Stimulated activated CD4-positive, alpha-beta T cell treated with anti-CD3 and anti-CD28 coated beads, Interleukin-4, amount 100 ng/mL, for 4 hours (primary cell): ENCODE measurements at regions not wholly inside any gene's neighbourhood (a gene's known extent, or its start where the extent isn't known, plus 50 kb on each side); places are given as distances from the start of the nearest gene placed in this dataset.
"Not testable (repeated sequence)": the region's sequence is repeated elsewhere in the genome, so short reads cannot be mapped to it uniquely, and the experiment has no call there.

Experiments
- DNase-seq, 2 experiments: peaks; one replicate each; pipeline ENCODE4 v3.0.0-alpha.2; 2020

DNA sequence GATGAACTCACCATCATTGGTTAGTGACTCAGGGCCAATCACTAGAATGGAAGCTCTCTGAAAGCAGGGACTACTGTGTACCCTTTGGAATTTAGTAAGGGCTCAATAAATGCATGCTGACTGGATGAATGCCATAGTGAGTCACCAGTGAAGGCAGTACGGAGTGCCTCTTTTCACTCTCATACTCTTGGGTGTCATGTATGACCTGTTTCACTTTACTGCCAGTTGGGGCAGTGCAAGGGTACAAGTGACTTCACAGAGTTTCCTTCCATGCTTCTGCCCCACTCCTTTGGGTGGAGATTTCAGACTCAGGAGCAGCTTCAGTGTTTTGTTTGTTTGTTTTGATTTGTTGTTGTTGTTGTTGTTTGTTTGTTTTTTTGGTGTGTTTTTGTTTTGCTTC is 57.7 kb downstream of the SOX3 start:
- DNase-seq: no peak

DNA sequence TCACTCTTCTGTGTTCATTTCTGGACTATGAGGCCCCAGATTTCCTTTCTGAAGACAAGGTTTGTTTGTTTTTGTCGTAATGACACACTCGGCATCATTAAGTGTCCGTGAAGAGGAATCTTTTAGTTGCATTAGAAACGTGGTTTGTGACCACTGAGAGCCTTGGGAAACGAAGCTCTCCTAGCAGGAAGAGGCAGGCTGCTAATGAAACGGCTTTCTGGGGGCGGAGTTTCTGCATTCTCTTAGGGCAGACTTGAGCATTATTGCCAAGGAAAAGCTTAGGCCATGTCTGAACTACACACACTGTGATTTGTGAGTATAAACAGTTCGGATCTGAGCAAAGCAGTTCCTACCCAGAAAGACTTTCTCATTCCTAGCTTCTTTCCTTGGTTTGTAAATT is 64.0 kb downstream of the SOX3 start:
- no peak for DNase-seq

DNA sequence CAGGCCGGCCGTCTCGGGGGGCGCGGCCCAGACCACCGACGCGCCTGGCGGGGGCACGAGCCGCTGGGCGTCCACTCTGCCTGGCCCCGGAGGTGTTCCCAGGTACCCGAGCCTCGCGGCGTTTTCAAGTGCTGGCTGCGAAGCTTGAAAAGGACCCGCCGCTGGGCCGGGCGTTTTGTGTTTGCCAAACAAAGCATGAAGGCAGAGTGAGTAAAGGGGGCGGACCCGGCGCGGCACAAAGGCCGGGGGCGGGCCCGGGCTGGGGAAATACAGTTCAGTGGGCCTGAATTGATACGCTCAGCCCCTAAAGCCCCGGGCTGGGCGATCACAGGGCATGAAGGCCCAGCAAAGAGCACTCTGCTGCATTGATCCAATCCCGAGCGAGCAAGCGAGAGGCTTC is 65.4 kb downstream of the SOX3 start:
- DNase-seq: no peak

DNA sequence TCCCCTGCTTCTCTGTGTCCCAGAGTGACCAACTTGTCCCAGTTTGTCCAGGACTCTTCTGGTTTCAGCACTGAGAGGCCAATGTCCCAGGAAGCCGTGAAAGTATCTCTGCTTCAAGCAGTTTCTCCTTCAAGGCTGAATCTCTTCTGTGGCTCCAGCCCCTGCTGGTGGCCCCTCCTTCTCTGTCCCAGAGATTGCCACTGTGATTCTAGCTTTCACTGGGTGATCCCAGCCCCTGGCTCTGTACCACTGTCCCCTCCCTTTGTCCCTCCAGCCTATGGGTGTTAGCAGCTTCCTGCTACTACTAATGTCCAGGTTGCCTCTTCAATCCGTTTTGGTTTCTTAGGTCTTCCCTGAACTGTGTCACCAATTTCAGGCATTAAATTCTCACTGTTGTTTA is 70.5 kb downstream of the SOX3 start:
- no peak for DNase-seq

DNA sequence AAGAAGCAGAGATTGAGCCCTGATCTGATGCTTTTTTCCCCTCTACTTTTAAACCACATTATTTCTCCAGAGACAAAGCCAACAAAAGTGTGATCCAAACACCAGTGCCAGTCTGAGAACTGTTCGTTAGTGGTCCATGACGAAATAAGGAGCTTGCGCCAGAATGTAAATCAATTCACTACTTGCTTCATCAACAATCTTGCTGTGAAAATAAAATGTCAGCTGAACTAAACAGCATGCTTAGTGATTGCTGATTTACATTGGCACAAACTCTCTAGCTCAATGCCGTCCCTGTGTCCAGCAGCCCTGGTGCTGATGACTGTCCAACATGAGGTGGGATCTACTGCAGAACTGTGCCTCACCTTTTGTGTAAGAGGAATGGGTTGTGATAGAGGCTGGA is 71.3 kb downstream of the SOX3 start:
- DNase-seq: no peak

DNA sequence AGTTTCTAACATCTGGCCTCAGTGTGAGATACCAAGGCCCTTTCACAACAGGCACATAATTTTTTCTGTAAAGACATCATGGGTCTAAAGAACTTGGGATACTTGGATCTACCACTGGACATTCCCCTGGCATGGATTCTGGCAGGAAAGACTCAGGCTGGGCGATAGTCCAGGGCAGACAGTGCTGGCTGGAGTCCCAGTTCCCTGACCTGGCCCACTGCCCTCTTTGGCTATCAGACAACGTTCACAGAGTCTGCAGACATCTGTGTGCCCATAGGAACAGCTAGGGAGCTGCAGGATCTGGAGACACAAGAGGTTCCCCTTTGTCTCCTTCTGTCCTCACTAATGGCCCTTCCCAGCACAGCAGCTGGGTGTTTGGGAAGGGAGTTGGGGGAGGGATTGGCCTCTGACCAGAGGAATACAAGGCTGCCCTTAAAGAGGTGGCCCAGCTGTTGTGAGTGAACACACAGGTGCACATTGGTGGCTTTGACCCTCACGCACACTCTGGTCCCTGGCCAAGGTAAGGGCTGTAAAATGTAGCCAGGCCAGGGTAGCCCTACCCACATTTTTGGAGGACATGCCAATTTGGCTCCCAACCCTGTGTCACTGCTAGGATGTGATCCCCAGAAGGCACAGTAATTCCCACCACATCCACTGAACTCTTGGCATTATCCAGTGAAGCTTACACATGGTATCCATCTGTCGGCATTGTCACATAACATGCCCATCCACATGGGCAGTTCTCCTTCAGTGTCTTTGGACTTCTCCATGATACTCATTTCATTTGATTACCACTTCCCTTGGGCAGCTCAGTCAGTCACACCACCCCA is 72.3 kb downstream of the SOX3 start:
- no peak for DNase-seq

DNA sequence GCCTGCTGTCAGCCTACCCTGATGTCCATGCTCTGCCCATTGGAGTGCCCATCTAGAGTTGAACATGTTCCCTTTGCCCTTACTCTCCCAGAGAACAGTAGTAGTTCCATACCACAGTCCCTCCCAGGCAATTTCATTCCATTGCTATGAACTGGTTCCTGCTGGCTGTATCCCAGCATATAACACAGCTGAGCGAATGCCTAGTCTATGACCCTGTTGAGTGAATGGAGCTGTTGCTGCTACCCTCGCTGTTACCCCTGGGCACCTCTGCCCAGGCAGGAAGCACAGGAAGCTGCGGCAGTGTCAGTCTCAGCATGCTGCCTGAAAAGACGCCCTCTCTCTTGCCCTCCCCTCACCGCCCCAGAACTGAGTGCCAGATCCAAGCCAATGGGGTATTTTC is 73.3 kb downstream of the SOX3 start:
- DNase-seq: no peak

DNA sequence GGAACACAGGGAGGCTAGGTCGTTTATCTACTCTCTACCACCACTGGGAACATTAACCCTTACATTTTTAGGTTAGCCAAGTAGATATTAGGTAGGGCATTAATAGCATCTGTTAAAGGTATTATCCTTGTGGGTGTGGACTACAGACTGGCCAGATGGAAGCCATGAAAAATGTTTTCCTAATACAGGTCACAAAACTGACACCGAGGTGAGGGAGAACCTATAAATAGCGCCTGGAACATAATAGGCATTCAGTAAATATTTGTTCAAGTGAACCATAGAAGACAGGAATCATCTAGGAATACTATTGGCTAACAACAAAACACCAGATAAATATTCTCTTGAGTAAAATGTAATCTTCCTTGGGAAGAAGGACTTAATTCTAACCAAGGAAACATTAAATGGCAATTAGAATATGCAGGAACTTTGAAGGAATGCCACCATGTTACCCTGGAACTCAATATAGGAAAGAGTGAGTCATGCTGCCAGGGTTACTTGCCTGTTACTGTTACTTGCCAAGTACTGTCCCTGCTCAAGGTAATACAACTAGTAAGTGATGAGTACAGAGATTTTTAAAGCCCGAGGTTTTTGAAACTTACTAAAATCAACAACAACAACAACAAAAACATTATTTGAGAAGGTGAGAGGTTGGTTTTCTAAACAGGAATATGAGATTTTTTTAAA is 79.0 kb downstream of the SOX3 start:
- DNase-seq: no peak

DNA sequence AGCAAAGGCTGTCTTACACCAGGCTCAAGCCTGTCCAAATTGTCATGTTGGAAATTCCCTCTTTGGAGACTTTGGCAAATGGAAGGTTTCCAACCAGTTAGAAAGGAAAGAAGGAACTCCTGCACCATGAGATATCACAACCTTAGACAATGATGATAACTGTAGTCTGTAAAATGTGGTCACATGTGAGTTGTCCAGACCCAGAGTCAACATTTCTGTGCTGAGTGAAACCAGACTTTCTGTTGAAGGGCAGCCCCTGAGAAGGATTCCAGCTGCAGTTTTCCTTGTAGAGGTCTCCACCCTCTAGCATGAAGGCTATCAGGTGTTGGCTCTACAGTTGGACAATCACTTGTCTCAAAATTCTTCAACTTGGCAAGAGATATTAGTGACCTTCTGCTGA is 82.4 kb downstream of the SOX3 start:
- DNase-seq: no peak

DNA sequence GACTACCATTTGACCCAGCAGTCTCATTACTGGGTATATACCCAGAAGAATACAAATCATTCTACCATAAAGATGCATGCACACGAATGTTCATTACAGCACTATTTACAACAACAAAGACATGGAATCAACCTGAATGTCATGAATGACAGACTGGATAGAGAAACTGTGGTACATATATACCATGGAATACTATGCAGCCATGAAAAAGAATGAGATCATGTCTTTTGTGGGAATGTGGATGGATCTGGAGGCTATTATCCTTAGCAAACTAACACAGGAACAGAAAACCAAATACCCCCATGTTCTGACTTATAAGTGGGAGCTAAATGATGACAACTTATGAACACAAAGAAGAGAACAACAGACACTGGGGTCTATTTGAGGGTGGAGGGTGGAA is 102.7 kb downstream of the SOX3 start:
- not testable (repeated sequence) for DNase-seq

DNA sequence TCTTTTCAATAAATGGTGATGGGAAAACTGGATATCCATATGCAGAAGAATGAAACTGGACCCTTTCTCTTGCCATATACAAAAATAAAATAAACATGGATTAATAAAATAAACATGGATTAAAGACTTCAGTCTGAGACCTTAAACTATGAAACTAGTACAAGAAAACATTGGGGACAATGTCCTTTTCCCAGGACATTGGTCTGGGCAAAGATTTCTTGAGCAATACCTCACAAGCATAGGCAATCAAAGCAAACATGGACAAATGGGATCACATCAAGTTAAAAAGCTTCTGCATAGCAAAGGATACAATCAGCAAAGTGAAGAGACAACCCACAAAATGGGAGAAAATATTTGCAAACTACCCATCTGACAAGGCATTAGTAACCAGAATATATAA is 108.5 kb downstream of the SOX3 start:
- not testable (repeated sequence) for DNase-seq

DNA sequence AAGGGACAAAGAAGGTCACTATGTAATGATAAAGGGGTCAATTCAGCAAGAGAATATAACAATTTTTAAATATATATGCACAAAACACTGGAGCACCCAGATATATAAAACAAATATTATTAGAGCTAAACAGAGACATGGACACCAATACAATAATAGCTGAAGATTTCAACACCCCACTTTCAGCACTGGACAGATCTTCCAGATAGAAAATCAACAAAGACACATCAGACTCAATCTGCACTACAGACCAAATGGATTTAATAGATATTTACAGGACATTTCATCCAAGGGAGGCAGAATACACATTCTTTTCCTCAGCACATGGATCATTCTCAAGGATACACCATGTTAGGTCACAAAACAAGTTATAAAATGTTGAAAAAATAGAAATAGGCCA is 111.4 kb downstream of the SOX3 start:
- no peak for DNase-seq

DNA sequence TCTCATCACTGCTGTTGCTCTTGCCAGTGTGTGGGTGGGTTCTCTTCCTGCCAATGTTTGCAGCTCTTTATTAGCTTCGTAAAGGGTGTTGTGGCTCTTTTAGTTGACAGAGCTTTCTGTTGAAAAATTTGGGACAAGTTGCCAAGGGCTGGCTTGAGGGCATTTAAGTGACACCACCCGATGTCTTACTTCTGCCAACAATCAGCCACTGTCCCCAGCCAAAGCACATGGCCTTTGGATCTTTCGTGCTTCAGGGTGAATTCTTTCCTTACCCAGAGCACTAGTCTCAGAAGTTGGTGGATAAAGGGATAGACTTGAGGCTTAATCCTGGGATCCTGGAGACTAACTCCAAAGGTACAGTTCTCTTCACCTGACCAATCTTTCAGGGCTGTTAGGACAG is 113.6 kb downstream of the SOX3 start:
- DNase-seq: no peak

DNA sequence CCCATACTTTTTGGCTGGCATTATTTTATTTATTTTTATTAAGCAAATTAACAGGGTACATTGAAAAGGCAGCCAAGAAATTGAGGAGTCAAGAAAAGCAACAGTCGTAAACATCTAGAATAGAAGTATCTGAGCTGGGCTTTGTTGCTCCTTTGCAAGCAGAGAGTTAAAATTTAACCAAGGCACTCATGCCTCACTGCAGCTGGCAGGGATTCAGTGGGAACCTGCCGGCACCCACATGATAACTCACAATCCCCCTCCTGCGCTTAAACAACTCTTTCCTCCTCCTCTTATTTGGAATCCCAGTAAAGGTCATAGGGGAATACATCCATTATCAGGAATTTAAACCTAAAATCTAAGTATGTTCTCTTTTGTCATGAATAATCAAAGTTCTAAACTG is 115.5 kb downstream of the SOX3 start:
- no peak for DNase-seq

DNA sequence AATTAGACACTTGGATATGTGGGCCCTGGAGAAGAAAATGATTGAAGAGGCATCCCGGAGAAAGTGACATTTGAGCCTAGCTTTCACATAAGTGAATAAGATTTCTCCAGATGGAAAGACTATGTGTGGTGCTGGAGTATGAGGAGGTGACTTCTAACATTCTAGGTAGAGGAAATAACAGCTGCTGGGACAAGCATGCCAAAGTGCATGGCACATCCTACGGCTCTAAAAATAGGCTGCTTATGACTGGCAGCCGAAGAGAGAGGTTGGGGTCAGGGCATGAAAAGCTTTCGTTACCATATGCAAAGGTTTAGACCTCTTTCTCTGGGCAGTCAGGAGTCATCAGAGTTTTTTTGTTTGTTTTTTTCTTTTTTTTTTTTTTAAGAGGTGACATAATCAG is 142.0 kb downstream of the SOX3 start:
- no peak for DNase-seq

DNA sequence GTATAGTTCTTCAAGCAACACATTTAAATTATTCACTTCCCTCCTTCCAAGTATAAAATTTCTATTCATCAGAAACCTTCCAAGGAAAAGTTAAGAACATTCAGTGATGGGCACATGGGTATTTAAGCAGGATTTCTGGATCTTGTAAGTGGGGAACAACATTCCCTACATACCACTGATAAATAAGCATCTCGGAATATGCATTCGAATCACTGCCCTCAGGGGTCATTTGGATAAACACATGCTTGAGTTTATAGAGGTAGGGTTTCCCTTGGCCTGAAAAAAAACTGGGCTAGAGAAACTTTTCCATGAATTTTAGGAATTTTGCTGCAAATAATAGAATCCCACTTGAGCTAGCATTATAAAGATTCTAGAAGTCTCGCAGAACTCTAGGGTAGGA is 143.9 kb downstream of the SOX3 start:
- DNase-seq: no peak

DNA sequence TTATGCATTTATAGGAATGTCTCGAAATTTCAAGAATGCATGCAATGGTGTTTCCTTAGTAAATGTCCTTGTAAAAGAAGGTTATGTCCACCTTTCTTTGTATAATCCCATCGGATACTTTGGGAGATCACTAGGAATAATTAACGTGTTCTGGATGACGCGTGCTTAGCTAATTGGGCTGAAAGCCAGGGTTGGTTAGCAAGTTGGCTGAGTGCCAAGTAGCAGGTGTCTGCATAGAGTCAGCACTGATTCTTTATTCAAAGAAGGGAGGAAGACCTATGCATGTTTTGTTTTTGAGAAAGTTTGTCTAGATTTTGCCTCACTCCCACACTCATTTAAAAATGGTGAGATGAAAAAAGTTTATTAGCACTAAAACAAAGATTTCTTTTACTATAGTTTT is 144.6 kb downstream of the SOX3 start:
- no peak for DNase-seq

DNA sequence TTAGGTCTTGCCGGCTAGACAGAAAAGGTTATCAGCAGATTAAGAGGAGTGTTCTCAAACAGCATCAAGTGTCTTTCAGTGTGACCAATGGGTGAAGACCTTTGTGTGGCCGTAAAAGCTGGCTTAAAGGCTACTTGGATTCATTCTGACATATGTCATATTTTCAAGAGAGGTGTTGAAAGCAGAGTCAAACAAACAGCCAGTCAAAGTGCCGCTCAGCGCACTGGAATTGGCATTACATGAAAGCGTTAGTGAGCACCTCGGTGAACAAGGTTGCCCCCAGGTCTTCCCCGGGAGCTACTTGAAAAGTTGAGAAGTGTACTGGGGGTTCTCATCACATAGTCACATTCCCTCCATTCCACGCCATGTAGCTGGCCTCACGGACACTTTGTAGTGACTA is 148.9 kb downstream of the SOX3 start:
- DNase-seq: no peak

DNA sequence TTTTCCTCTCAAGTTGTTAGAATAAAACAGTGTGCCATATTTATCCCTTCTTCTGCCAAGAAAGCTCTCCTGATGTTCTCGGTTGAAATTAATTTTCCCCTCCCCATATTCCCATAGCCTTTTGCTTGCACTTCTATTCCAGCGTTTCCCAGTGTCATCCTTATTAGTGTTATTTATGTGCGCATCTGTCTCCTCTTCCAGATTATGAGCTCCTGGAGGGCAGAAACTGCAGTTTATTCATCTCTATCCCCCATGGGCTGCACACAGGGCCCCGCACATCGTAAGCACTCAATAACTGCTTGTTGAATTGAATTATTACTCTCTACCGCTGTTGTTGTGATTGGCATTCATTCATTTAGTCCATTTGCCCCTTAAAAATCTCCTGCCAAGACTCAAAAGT is 149.4 kb downstream of the SOX3 start:
- no peak for DNase-seq

DNA sequence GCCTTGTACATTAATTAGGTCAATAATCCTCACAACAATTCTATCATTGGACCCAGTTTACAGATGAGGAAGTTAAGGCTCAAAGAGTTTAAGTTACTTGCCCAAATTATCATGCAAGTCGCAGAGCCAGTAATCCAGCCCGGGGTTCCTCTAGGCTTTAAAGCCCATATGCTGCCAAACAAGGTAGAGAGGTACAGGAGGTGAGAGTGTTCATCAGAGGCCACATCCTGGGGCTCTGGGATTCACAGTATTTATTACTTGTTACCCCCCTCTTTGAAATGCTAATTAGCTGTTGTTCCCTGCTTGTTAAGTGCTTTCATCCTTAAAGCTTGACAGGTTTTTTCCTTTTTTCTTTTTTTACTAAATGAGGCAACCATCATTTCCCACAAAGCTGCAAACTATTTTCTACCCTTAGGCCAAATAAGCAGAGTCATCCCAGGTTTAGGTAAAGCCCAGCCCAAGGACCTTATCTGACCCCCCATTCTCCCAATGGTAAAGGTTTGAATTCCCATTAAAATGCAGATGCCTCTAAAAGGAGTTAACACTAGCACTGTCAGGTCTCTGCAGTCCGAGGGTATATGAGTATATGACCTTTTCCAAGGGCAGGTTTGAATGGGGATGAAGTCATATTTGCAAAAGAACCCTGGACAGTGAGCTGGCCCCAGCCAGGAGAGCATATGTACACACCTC is 150.3 kb downstream of the SOX3 start:
- no peak for DNase-seq

DNA sequence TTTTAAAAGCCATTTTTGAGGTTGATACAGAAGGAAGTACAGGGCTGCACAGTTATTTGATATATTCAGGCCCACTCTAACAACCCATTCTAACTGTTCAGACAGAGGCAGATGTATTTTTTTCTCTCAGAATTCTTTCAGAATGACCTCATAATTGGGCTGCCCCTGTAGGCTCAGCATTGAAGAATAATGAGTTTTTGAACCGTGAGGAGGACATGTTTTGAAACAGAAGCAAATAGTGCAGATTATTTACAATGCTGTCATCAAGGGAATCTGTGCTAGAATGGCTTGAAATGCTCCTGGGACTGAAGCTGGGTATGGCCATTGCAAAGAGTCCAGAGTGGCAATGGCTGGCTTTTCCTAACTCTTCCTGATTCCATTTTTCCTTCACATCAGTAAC is 158.1 kb downstream of the SOX3 start:
- DNase-seq: no peak

DNA sequence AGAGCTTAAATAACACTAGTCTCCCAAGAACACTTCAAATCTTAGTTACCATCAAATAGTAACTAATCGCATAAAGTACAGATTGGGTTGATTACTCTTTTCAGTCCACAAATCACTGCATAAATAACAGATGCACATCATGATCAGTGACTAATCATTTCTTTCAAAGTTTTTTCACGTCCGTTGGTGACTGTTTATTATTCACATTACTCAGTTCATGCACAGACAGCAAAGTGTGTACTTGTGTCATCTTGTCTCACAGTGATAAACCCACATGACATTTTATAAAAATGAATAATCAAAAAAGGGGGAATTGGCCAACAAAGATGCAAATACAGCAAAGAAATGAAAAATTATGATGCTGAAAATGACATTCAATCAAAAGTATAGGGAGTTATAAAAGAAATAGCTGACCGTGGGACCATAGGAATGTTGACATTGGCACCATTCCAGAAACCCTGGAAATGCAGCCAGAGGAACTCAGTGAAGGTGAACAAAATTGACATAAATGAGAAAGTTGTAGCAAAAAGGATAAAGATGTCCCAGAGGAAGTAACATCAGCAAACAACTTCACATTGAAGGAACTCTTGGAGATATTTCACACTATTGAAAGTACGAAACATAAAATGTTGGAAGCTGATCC is 161.5 kb downstream of the SOX3 start:
- DNase-seq: no peak

DNA sequence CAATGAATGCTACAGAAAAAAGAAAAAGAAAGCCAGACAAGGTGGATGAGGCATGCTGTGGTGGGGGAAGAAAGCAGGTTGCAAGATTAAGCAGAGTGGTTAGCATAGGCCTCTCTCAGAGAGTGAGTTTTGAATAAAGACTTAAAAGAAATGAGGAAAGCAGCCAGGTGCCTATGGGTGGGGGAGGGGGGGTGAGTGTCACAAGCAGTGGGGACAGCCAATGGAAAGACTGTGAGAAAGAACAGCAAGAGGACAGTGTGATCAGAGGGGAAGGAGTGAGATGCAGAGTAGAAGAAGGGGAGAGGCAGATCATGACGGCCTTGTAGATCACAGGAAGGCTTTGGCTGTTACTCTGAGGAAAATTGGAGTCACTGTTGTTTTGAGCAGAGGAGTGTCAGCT is 162.5 kb downstream of the SOX3 start:
- DNase-seq: no peak

DNA sequence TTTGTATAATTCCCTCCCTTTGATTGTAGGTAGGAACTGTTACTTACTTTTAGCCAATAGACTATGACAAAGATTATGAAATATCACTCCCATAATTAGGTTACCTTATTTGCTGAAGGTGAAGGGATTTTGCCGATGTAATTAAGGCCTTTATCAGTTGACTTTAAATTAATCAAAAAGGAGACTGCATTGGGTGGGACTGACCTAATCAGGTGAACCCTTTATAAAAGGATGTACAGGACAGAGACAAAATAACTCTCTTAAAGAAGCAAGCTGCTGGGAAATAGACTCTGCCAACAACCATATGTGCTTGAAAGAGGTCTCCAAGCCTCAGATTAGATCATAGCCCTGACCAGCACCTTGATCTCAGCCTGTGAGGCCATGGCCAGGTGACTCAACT is 167.6 kb downstream of the SOX3 start:
- no peak for DNase-seq
